ENCODE measurements at regions not wholly inside any gene's neighbourhood (a gene's known extent, or its start where the extent isn't known, plus 50 kb on each side); places are given as distances from the start of the nearest gene placed in this dataset.
"Not testable (repeated sequence)": the region's sequence is repeated elsewhere in the genome, so short reads cannot be mapped to it uniquely, and the experiment has no call there.

- ChIA-PET POLR2A (no interaction called here), CTCF (no interaction called here)
Measured at GRCh38 chr3:35263477-35263876, 375.8 kb upstream of the ARPP21 start.

DNA sequence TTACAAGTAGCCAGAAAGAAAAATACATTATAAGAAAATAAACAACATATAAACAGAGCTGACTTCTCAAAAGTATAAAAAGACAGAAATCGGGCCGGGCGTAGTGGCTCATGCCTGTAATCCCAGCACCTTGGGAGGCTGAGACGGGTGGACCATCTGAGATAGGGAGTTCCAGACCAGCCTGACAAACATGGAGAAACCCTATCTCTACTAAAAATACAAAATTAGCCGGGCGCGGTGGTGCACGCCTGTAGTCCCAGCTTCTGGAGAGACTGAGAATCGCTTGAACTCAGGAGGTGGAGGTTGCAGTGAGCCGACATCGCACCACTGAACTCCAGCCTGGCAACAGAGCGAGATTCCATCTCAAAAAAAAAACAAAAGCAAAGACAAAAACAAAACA is 373.3 kb upstream of the ARPP21 start:
- POLR2A ChIA-PET, CTCF ChIA-PET: not testable (repeated sequence)

- ChIA-PET POLR2A (no interaction called here), CTCF (no interaction called here)
Measured at GRCh38 chr3:35275768-35276167, 363.6 kb upstream of the ARPP21 start.

DNA sequence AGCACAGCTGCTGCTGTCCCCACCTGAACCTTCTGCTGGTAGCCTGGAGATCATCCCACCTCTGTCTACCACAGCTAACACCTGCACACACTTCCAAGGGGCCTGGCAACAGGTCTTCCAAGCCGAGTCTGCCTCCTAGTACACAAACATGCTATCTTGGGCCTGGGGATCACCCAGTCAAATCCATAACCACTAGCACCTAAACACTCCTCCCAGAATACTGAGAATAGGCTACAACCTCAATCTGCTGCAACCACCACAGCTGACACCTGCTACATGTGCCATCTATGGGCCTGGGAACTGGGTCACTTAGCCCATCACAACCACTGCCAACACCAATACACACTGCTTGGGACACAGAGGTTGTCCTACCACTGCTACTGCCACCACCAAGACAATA is 362.8 kb upstream of the ARPP21 start:
- POLR2A ChIA-PET, result no interaction called here

DNA sequence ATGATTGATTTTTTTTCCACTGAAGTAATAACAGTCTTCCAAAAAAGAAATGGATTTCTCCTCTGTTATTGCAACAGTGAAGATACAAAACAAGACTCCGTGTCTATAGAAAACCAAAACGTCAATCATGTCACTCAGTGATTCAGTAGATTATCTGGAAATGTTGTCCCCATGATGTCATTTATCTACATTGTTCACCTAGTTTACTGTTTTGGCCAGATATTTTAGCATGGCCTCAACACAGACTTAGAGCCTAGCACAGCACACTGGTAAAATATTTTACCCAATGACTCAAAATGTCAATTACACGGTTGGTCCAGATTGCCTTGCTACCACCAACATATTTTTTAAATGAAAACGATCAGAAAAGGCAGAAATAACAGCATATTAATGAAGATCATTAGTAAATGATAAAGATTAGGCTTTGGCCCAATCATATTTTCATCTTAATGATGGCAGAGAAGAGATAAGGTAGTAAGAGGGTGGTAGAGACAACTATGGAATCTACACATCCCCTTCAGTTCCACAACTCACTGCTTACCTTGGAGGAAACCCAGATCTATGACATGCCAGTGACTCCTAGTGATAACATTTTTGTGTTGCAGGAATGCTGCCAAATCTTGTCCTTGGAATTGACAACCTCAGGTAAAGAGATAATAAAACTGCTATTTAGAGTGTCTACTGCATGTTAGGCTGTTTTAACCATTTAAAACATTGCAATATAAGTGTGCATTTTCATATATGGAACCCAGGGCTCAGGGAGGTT is 347.7 kb upstream of the ARPP21 start:
- CTCF ChIA-PET, result no interaction called here
- POLR2A ChIA-PET, result no interaction called here

More for the DNA sequence above, 362.8 kb upstream of the ARPP21 start:
- CTCF ChIA-PET, result no interaction called here

GRCh38 chr3:35292568-35292967 is 346.8 kb upstream of the ARPP21 start:
- POLR2A ChIA-PET, result no interaction called here
- CTCF ChIA-PET, result no interaction called here

DNA sequence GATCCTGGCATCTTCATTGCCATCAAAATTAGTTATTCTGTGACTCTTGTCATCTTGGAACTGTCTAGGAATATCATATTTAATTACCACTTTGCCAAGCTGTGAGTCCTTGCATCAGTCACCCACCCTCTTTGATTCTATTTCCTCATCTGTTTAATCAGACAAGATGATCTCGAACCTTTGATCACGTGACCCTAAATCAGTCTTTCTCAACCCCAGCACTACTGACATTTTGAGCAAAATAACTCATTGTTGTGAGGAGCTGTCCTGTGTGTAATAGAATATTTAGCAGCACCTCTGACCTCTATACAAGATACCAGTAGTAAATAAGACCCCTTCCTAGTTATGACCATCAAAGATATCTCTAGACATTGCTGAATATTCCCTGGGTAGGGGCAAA is 343.4 kb upstream of the ARPP21 start:
- ChIA-PET POLR2A (no interaction called here), CTCF (no interaction called here)

DNA sequence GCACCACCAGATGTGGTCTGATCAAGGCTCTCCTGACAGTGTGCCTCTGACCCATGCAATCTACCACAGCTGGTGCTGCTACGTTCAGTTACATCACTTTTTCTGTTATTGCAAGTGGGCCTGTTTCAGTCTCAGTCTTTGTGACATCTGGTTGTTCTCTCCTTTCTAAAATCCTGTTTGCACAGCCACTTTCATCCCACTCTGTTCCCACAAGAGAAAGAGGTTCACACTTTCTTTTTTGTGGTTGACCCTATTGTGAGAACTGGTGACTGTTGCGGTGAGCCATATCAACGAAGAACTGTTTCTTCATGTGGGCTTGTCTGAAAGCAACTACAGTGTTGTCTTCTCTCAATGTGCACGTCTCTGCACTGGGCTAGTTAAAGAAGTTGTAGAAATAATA is 342.8 kb upstream of the ARPP21 start:
- ChIA-PET POLR2A (no interaction called here), CTCF (no interaction called here)

DNA sequence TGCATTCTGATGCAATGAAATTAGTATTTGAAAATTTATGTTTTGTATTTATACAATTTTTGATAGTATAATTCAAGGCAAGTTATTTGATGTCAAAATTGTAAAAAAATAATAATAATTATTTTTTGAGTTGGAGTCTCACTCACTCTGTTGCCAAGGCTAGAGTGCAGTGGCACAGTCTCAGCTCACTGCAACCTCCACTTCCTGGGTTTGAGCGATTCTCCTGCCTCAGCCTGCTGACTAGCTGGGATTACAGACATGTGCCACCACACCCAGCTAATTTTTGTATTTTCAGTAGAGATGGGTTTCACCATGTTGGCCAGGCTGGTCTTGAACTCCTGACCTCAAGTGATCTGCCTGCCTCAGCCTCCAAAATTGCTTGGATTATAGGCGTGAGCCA is 342.4 kb upstream of the ARPP21 start:
- CTCF ChIA-PET, result not testable (repeated sequence)

DNA sequence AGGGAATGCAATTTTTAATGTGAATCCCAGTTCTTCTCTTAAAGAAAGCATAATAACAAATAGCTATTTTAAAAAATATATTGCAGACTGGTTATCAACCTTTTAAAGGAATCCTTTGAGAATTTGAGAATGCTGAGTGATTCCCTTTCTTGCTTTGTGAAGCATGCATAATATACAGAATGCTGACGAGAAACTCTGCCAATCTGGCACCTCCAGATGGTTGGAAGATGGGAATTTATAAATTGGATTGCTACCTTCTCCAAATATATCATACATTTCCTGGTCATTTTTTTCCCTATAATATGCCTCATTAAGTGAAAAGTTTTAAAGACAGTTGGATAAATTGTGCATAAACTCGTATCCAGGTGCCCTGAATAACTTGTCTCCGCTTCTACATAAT is 333.9 kb upstream of the ARPP21 start:
- ChIA-PET CTCF (no interaction called here), POLR2A (no interaction called here)

More for the DNA sequence above, 342.4 kb upstream of the ARPP21 start:
- POLR2A ChIA-PET, result not testable (repeated sequence)

DNA sequence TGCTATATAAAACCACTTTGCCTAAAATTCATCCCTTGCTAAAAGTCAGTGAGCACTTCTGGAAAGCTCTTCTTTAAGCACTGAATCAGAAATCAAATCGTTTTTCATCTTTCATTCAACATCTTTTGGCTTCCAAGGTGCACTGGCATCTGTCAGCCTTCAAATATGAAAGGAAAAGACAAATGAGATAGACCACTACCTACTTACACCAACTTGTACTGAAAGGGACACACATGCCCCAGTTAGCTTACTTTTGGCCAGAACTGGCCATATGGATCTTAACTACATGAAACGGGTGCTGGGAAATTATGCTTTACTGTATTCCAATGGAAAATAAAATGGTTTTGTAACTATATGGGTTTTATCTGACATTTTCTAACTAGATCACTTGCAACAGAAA is 332.0 kb upstream of the ARPP21 start:
- POLR2A ChIA-PET, result no interaction called here
- CTCF ChIA-PET, result no interaction called here

DNA sequence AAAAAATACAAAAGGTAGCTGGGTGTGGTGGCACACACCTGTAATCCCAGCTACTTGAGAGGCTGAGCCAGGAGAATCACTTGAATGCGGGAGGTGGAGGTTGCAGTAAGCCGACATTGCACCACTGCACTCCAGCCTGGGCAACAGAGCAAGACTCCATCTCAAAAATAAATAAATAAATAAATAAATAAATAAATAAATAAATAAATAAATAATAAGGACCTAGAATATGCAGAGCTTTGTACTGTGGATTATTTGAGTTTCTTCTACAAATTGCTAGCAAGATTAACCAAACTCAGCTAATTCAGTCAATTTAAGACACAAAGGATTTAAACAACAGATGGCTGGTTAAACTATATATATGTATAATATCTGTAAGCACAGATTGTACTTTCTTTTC is 322.5 kb upstream of the ARPP21 start:
- POLR2A ChIA-PET, result not testable (repeated sequence)

DNA sequence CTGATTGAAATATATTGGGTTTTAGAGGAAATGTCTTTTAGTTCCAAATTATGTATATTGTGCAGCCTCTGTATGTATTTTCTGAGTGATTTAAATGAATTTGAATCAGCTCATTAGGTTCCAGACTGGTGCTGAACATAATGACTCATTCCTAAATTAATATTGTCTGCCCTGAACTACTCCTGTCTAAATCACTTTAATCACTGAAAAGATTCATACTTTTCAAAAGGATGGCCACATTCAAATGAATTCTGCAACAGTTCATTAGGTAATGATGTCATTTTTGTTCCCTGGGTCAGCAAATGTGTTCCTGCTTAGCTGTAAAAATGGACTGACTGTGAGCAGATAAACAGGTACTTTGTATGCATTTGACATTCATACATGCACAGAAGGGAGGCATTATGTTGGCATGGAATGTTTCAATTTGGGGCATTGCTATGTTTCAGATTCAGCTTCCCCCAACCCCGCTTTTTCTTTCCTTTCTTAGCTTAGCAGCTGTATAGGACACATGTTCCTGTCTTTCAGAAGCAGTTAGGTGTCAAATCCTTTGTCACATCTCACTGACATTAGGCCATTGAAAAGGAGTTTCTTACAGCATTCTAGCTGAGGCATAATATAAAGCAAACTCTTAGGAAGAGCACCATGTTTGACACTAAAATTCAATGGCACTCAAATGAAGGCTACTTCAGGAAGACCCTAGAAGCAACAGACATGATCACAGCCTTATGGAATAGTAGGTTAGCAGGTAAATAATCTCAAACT is 318.5 kb upstream of the ARPP21 start:
- POLR2A ChIA-PET, result no interaction called here
- CTCF ChIA-PET, result no interaction called here

More for the DNA sequence above, 322.5 kb upstream of the ARPP21 start:
- CTCF ChIA-PET, result interaction anchor here (1.0 kb wide), 1 partner anchor 581 kb away, joined by 3 read pairs; no protein-coding TSS in a partner anchor

DNA sequence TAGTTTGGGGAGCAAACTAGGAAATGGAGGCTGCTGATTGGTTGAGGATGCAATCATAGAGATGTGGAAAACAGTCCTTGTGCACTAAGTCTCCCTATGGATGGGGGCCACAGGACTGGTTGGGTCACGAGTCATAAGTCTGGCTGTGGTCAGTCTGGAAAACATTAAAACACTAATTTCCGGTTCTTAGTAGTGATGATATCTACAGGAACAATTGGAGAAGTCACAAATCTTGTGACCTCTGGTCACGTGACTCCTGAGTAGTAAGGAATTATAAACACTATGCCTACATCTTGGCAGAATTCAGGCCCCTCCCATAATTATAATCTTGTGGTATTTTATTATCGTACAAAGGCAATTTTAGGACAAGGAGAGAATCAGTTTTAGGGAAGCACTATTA is 317.3 kb upstream of the ARPP21 start:
- ChIA-PET CTCF (no interaction called here), POLR2A (no interaction called here)

DNA sequence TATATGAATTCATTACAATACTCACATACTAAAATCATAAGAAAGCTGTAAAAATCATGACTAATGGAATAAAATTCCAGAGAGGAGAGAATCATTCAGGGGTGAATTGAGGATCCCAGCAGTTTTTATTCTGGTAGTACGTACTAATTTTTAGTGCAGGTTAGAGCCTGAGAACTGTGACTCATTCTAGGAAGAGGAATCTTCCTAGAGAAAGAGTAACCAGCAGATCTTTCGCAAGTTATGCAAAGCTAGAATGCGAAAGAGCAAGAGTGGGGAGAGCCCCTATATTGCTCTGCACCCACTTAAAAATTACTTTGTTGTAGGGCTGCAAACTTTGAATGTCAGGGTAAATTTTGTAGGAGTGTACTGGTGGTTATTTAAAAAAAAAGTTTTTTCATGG is 303.6 kb upstream of the ARPP21 start:
- ChIA-PET CTCF (no interaction called here), POLR2A (no interaction called here)

DNA sequence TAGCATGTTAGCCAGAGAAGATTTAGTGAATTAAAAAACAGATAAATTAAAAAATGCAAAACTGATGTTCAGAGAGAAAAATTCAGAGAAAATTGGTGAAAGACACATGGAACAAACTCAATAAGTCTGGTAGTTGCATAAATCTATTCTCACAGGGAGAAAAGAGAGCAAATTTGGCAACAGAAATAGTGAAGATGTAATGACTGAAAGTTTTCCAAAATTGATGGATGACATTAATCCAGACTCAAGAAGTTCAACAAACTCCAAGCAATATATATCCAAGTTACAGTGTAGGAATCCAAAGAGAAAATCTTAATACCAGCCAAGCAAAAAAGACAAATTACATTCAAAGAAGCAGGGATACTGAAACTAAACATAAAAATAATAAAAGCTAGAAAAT is 302.7 kb upstream of the ARPP21 start:
- ChIA-PET CTCF (no interaction called here), POLR2A (no interaction called here)

DNA sequence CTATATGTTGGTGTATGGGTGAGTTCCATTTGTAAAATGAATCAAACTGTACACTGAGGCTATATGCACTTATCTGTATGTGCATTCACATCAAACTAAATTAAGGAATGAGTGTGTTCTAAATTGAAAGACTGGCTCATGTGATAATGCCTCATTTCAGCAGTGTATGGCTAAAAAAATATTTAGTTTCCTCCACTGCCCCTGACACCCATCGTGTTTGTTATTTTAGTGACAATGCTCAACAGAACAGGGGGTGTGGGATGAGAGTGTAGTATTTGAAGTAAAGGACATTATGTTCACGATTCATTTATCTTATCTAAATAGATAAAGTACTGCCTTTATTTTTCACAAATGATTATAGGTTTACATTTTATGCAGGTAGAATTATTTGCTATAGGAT is 301.1 kb upstream of the ARPP21 start:
- ChIA-PET POLR2A (no interaction called here), CTCF (no interaction called here)

- ChIA-PET POLR2A (no interaction called here), CTCF (no interaction called here)
Measured at GRCh38 chr3:35380196-35380595, 259.1 kb upstream of the ARPP21 start.

- ChIA-PET CTCF (no interaction called here), POLR2A (no interaction called here)
Measured at GRCh38 chr3:35383216-35383615, 256.1 kb upstream of the ARPP21 start.

GRCh38 chr3:35383719-35384555 is 255.4 kb upstream of the ARPP21 start:
- POLR2A ChIA-PET, result no interaction called here
- CTCF ChIA-PET, result no interaction called here

DNA sequence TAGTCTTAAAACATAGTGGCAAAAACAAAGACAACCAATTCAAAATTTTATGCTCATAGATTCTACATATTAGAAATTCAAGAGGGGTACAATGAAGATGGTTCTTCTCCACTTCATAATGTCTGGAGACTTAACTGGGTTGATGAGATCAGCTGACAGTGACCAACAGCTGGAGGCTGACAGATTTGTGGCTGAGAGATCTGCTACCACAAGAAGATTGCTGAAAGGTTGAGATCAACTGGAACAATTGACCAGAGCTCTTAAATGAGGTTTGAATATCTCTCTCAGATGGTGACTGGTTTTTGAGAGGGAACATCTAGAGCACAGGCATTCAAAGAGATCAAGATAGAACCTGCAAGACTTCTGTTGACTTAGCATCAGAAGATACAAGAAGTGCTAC is 254.1 kb upstream of the ARPP21 start:
- POLR2A ChIA-PET, result no interaction called here
- CTCF ChIA-PET, result no interaction called here
